Hematopoietic multipotent progenitor cell treated with erythropoietin and hydrocortisone succinate and interleukin-3 and kit ligand, for 15 days (in vitro differentiated cells): ENCODE measurements at regions not wholly inside any gene's neighbourhood (a gene's known extent, or its start where the extent isn't known, plus 50 kb on each side); places are given as distances from the start of the nearest gene placed in this dataset.

Experiments used
- DNase-seq: peaks from one replicate; pipeline ENCODE4 v3.0.0-alpha.2; 2015; ENCODE audit warnings: low spot score

DNA sequence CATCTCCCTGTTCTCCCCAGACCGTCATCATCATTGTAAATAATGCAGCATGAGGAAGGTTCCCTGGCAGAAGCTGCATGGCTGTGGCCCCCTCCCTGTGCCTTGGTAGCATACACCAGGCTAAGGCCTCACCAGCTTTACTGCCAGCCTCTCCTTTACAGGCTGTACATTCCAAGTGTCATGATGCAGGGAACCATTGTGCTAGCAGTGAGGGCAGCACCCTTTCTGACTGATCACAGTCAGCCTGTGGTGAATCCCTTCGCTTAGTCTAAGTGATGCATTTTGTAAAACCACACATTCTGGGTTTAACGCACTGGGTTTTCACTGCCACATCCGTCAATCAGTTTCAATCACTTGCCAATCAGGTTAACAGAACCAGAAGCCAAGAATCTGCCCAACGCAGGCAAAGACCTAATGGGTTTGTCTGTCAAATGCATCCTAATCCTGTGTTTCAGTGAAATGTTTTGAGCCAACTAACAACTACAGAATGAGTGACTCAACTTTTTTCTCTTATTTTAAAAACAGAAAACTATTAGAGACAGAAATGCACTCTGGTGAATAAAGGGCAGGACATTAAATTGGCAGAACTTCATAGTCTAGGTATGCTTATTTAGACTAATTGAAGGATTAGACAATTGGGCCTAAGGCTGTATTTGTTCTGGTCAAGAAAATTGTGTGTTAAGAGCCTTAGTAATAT, 225.9 kb upstream of the DPH6 start:
- no peak for DNase-seq

DNA sequence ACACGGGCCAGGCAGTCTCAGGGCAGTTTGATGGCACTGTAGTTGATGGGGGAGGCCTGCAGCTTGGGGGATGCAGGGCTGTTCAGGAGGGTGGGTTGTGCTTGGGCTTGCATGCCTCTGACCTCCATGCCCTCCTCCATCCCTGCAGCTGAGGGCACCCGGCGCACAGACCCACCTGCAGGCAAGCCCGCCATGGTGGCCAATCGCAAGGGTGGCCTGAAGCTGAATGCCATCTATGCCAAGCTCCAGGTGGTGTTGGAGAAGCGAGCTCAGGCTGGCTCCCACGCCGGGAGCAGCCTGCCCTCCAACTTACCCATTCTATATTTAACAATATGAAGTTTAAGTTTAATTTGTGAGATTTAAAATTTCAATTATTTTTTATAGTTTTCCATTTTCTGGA, 228.7 kb upstream of the DPH6 start:
- no peak for DNase-seq

DNA sequence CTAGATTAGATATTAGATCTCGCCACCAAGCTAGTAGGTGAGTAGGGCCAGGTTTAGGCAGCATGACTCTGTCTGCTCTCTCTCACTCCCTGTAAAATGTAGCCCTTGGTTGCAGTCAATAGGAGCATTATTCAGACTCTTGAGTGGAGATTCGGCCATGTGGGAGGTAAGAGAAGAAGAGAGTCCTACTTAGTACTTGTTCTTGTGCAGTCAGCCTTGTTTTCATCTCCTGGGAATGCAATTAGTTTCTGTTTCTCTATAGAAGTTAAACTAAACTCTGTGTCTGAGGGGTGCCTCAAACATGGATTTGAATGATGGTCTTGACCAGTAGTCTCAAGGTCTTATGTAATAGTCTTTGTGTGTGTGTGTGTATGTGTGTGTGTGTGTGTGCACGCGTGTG, 229.5 kb upstream of the DPH6 start:
- no peak for DNase-seq

DNA sequence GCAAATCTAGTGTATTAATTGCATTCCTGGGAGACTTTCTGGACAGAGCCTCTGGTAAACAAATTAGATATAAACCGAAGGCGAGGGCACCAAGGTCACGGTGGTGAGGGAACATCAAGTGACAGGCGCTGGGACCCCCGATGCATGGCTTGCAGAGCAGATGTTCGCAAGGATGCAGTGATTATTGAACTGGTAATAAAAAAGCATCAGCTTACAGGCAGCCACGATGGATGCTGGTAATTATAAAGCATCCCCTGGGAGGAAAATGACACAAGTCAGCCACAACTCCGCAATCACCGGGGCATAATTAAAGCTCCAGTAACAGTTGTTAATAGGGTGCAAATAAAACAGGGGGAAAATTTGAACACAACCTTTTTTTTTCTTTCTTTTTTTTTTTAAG, 231.1 kb upstream of the DPH6 start:
- DNase-seq: no peak

DNA sequence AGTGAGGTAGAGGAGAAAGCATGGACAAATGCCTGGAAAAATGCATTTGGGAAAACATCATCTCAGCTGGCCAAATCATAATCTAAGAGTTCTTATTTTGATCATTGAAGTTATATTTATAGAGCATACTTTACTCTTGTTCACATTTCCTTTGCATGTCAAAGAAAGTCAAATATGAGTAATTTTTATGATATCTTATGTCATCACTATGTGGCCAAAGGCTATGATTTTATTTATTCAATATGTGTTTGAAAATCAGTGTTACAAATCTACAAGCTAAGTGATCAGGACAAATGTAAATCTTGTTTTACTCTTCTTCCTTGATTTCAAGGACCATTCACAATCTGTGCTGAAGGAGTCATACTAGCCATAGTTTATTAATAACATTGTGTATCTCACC, 237.2 kb upstream of the DPH6 start:
- no peak for DNase-seq

DNA sequence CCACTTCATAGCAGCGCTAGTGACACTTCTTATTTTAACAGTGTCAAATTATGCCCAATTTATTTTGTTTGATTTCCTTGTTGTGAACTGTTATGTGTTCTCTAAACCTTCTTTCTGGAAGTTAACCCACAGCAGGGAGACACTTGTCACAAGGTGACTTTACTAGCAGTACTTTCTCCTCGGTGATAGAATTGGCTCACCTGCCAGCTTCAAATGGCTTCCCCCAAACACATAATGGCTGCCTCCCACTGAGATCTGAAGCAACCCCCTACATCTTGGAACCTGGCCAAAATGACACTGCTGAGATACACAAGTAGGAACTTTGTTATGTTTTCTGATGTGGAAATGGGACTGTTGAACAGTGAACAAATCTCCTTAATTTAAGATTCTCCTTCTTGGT, 238.8 kb upstream of the DPH6 start:
- DNase-seq: no peak

DNA sequence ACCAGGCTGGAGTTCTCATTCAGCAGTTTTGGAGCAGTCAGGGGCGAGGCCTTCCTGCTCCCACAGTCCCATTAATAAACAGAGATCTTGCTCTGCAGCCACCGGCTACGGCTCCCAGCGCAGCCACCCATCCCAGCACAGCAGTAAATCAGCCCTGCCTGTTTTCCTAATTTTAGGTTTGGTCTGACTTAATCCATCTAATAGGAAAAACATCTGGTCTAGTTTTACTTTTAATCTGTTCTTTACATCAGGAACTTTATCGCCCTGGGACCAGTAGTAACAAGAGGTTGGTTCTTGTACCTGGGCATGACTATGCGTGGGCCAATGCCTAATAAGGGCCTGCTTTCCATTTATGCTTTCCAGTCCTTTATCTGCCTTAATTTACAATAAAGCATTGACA, 264.0 kb upstream of the DPH6 start:
- no peak for DNase-seq

DNA sequence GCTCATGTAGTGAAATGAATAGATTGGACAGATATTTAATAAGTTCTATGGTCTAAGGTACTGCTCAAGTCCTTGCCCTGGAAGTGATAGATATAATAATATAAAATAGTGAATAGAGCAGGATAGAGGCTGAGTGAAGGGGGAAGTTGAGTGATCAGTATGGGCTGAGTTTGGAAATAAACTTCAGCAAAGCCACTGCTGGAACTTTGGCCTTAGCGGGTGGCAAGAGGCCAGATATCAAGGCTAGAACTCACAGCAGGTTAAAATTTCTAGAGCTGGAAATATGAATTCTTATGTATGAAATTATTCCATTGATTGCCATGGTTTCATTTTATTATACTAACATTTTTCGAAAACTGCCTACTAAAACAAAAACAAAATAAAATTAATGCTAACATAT, 267.6 kb upstream of the DPH6 start:
- DNase-seq: no peak

DNA sequence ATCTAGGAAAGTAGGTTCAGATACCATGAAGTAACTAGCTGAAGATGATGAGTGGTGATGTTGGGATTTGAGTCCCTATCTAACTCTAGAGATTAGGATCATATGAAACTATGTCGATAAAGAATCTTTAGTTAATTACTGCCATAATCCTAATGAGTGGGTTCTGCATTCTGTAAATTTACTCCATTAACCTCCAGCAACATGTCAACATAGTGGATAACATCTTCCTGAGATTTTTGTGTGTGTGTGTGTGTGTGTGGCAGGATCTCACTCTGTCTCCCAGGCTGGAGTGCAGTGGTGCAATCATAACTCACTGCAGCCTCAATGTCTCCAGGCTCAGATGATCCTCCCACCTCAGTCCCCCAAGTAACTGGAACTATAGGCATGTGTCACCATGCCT, 272.9 kb upstream of the DPH6 start:
- DNase-seq: no peak

DNA sequence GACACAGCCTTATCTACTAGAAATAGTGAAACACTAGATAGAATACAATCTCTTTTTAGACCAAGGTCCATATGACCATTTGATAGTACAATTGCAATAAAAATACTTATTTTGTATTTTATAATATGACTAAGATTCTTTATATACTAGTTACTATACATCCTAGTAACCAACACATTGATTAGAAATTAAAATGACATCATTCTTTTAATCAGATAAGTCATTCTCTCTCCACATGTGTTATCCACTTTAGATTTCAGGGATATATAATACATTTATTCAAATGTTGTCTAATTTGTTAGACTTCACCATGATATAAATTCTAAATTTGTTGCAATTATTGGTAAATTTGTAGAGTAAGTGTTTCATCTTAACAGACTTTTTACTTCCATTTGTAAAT, 276.2 kb upstream of the DPH6 start:
- no peak for DNase-seq

DNA sequence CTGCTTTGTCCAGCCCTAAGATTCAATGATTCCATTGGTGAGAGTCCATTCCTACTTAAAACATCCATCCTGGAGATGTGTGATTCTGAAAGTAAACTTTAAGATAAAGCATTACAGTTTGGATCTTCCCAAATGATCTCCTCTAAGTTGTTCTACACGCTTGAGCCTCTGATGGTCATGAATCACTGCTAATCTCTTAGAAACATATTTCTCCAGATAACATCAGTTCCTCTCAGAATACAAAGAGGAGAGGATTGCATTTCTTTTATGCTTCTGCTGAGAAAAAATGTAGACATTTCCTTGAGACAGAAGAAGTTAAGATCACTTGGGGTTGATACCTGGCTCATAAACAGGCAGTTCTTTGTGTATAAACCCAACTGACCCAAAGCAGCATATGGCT, 281.2 kb upstream of the DPH6 start:
- DNase-seq: no peak

DNA sequence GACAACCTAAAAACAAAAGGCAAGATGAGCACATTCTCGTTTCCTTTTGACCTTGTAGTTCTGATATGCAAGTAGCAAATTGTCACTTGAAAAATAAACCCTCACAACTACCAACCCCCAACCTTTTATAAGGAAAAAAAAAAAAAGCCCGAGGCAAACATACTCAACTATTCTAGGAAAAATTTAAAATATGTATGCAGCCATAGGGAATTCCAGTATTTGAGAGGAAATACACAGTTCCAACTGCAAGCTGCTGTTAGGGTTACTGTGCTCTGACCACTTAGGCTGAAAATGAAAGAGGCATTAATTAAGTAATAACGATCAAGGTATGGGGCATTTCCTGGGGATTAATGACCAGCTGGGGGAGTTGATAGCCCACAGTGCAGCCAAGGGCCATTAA, 281.9 kb upstream of the DPH6 start:
- DNase-seq: no peak

DNA sequence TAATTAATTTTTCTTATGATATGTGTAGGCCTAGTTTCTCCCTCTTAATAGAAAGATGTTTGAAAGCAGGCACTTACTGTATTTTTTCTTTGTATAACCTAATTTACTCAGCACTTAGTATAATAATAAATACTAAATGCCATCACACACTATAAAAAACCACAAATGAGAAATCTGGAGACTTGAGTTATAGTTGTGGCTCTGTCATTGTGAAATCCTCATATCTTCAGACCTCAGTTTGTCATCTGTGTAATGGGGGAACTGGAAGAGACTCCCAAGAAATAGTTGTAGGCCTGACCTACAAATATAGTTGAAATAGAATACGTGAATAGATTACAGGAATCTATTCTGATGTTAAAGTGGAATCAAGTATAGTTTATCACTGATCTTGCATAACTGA, 287.6 kb upstream of the DPH6 start:
- DNase-seq: no peak

DNA sequence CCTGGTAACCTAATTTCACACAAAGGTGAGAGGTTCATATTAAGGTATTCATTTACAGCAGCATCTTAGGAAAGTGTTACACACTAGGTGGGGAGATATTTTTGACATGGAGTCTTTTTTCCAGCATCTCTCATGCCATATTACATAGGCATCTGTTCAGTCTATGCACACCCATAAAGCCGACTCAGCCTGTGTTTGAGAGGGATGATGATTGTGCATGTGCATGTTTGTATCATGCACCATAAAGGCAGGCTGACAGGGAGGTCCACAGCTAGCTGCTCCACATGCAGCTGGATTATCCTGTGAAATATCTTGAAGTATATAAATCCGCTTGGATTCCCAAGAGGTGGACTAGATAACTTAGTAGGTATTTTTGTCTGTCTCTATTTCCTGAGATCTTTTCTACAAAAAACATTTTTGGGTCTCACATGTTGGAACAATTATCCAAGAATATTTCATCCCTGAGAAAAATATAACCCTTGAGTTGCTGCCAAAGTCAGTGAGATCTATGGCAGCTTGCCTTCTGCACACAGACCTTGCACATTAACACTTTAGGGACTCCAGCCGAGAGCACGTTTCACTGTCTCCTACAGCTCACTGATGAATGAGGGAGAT, 288.4 kb upstream of the DPH6 start:
- no peak for DNase-seq

DNA sequence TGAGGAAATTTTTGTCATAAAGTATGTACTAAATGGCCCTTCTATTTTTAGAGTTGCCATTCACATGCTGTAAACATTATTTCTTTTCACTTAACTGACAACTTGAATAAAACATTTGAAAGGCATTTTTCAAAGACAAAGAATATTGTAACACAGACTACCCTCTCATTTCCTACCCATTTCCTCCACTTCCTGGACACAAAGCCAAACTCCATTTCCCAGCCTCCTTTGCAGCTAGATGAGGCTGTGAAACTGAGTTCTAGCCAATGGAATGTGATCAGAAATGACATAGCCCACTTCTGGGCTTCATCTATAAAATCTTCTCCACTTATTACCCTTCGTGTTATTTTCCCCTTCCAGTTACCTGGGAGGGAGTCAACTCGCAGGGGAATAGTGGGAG, 288.9 kb upstream of the DPH6 start:
- DNase-seq: no peak

DNA sequence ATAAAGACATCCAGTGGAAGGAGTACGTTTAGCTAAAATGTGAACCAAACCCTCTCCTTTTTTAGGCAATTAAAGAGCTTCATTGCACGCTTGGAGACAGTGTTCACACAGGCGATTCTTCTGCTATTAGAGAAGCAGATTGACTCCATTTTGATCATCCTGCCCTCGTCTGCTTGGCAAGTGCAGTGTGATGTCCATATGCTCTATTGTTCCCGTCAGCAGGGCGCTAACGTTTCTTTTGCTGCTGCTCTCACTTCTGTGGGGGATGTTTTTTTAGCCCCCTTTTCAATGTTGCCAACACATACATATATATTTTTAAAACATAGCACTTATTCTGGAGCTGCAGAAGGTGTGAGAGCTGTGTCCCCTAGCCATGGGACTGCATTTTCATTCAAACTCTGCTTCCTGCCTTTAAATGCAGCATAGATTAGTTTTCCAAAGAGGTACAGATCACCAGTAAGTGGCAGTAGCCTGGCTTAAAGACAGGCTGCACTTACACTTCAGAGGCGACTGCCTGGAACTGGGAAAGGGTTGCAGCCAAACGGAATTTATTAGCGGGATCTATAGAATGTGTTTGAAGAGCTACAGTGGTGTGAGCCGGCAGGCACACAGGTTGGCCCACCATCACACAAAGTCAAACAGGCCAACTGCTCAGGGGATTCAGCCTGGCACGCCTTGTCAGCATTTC, 292.6 kb upstream of the DPH6 start:
- DNase-seq: no peak

DNA sequence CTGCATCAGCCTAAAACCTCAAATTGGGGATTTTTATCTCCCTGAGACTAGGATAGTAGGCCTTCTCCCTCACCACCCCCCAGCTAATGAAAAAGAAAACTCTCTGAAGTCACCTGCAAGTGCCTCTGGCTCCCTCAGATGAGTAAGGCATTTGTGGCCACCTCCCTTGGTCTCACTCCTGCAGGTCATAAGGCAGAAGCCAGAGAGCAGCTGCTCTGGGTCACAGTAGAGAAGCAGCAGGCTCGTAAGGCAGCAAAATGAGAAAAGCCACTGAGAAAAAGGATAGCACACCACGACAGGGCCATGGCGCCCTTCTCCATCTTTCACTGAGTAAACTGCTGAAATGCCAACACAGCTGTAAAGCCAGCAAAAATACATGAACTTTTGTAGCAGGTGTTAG, 296.7 kb upstream of the DPH6 start:
- no peak for DNase-seq

DNA sequence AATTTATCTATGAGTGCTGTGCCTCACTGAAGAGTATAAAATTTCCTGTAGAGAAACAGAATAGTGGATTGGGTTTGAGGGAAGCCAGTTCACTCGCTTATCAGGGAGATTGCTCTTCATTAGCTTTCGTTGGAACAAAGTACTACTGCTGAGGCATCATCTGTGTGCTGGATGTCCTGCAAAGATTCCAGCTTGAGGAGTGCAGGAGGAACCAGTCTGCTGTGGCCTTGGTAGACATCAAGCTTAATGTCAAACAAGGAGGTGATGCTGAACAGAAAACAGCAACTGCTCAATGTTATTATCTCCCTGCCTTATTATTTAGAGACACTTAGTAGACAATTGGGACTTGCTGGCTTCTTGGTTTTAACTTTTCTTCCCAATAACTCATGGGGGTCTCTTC, 297.5 kb upstream of the DPH6 start:
- no peak for DNase-seq

DNA sequence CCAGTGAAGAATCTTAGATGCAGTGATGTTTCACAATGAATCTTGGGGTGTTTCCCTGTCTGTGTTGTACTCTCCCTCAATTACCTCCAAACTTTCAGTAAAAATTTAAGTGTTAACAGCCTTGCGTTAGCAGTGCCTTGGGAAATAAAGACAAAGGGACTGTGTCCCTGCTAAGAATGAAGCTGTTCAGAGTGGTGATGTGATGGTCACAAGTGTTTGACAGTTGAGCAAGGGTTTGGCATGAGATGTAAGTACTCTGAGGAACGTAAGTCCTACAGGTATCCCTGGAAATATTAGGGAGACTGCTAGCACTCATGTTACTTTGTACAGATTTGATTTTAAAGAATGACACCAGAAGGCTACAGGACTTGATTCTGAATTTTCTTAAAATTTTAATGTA, 304.3 kb upstream of the DPH6 start:
- no peak for DNase-seq

DNA sequence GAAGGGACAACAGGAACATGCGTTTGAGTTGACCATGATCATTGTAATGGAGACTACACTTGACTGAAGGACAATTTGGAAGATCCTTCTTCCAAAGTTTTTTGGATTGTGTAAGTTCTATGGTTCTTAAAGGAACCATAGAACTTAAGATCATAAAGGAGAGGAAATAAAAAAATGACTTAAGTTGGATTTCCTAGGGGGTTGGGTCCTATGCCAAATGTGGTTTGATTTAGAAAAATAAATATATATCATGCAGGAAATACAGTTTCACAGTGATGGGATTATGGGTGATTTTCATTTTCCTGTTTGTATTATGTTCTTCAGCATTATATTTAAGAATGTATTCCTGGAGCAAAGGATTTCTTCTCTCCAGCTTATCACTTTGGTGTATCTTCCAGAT, 305.5 kb upstream of the DPH6 start:
- no peak for DNase-seq

DNA sequence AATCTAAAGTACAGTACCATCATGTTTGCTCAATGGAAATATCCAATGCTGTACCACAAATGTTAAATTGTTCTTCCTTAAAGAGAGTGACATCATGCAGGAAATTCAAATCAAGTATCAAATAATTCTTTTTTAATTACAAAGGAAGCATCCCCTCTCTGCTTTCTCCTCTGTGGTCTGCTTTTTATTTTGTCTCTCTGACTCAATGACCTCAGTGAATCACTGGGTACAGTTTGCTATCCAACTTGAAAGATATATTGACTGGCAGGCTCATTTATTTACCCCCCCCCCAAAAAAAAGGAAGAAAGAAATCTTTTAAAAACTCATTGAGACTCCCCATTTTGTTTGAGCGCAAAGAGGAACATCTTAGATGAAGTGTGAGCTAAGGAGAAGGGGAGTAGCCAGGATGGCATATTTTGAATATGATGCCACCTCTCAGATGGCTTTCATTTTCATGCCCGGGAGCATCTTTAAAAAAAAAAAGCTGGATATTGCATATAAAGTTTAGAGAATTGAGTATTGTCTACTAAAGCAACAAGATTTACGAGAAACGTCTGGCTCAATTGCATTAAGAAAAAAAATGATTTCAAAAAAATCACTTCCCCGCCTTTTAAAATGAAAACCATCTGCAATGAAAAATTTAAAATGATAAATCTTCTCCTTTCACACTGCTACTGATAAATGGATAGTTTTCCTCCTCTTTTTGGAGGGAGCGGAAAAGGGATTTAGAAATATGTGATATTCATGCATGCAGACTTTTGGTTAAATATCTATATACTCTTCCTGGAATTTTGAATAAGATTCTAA, 307.1 kb upstream of the DPH6 start:
- no peak for DNase-seq

DNA sequence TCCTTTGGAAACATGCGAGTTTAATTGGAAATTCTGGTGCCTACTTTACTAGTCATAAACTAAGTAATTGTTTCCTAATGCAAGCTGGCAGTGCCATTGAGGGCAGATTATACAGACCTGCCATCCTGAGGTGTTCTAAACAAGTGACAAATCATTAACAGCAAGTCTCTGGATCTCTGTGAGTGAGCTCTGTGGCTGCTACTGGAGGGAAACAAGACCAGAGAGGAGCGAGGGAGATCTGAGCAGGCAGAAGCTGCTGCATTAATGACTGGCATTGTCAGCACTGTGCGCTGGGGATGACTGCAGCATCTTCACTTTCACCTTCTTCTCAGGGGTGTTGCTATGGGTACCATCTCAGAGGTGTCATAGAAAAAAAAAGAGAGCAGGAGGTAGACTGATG, 308.4 kb upstream of the DPH6 start:
- no peak for DNase-seq
